A673 (cell line): ENCODE measurements at regions not wholly inside any gene's neighbourhood (a gene's known extent, or its start where the extent isn't known, plus 50 kb on each side); places are given as distances from the start of the nearest gene placed in this dataset.
"Not testable (repeated sequence)": the region's sequence is repeated elsewhere in the genome, so short reads cannot be mapped to it uniquely, and the experiment has no call there.

Experiments used
- BruUV-seq: library from RNA; stranded (reverse); fragments of 400-500 nt; replicated peaks from 2 replicates; lab custom pipeline; 2021; lab: Mats Ljungman, UMichigan
- CTCF ChIA-PET: fragments of 300-600 bp; sonication (Branson Sonifier 250); formaldehyde crosslinking; loops from one replicate; lab custom pipeline; 2022; ENCODE audit warnings: antibody characterized with exemption; lab: Charles Lee
- POLR2A ChIA-PET: fragments of 300-600 bp; sonication (Branson Sonifier 250); formaldehyde crosslinking; loops from one replicate; lab custom pipeline; 2022; ENCODE audit warnings: antibody characterized with exemption; ENCODE audit not compliant: low non-redundant PET; lab: Charles Lee
- DNase-seq: peaks from one replicate; pipeline ENCODE4 v3.0.0-alpha.2; 2015; ENCODE audit warnings: low spot score
- H3K27ac ChIP-seq: fragments of 200-600 bp; sonication (generic); 2 replicates; pipeline ENCODE4 v1.5.1; 2016; ENCODE audit warnings: mixed run types, low read depth, mild to moderate bottlenecking, mixed read lengths, antibody characterized with exemption, low read length; ENCODE audit not compliant: poor library complexity, severe bottlenecking
- H3K27me3 ChIP-seq: fragments of 200-600 bp; sonication (generic); replicated peaks from 2 replicates; pipeline ENCODE4 v1.6.1; 2017; ENCODE audit warnings: mixed run types, low read depth, mild to moderate bottlenecking, mixed read lengths, antibody characterized with exemption, low read length; ENCODE audit not compliant: insufficient read depth, poor library complexity
- H3K36me3 ChIP-seq: fragments of 200-600 bp; sonication (generic); 2 replicates; pipeline ENCODE4 v1.6.1; 2016; ENCODE audit warnings: mixed run types, mild to moderate bottlenecking, mixed read lengths, antibody characterized with exemption, low read length; ENCODE audit not compliant: insufficient read depth, poor library complexity, severe bottlenecking
- H3K4me1 ChIP-seq: fragments of 200-600 bp; sonication (generic); 2 replicates; pipeline ENCODE4 v1.6.1; 2017; ENCODE audit warnings: mixed run types, mild to moderate bottlenecking, mixed read lengths, antibody characterized with exemption, low read length; ENCODE audit not compliant: insufficient read depth, poor library complexity, severe bottlenecking
- H3K4me3 ChIP-seq: fragments of 200-600 bp; sonication (generic); 2 replicates; pipeline ENCODE4 v1.5.1; 2016; ENCODE audit warnings: low read depth, mixed run types, mild to moderate bottlenecking, mixed read lengths, low read length; ENCODE audit not compliant: poor library complexity, severe bottlenecking
- H3K9me3 ChIP-seq: fragments of 200-600 bp; sonication (generic); 2 replicates; pipeline ENCODE4 v1.6.1; 2016; ENCODE audit warnings: mixed run types, low read depth, mild to moderate bottlenecking, mixed read lengths, antibody characterized with exemption, low read length; ENCODE audit not compliant: poor library complexity, severe bottlenecking
- EZH2 ChIP-seq: fragments of 200-600 bp; sonication (generic); IDR thresholded peaks from 2 replicates; pipeline ENCODE4 v1.6.1; 2017; ENCODE audit warnings: borderline replicate concordance, low read depth, mild to moderate bottlenecking, mixed read lengths, antibody characterized with exemption, low read length; ENCODE audit not compliant: poor library complexity, severe bottlenecking
- intact Hi-C: fragments of 100-400 bp; cut with micrococcal nuclease; formaldehyde crosslinking; loops from one replicate; pipeline ENCODE4 v1.10.0; 2022; ENCODE audit not compliant: unreplicated experiment
- TF ChIP-seq, protein P1 (sequence below): fragments of 300-800, 200-600 bp; sonication (generic); conservative IDR thresholded peaks from 2 replicates; pipeline ENCODE4 v1.5.1; 2017; ENCODE audit warnings: low read depth, mild to moderate bottlenecking, antibody characterized with exemption, low read length, moderate library complexity, mixed read lengths

GRCh38 chr10:7108141-7108540 is 302.7 kb downstream of the SFMBT2 start:
- no peak for TF ChIP-seq EZH2
- TF ChIP-seq, protein P1, sequence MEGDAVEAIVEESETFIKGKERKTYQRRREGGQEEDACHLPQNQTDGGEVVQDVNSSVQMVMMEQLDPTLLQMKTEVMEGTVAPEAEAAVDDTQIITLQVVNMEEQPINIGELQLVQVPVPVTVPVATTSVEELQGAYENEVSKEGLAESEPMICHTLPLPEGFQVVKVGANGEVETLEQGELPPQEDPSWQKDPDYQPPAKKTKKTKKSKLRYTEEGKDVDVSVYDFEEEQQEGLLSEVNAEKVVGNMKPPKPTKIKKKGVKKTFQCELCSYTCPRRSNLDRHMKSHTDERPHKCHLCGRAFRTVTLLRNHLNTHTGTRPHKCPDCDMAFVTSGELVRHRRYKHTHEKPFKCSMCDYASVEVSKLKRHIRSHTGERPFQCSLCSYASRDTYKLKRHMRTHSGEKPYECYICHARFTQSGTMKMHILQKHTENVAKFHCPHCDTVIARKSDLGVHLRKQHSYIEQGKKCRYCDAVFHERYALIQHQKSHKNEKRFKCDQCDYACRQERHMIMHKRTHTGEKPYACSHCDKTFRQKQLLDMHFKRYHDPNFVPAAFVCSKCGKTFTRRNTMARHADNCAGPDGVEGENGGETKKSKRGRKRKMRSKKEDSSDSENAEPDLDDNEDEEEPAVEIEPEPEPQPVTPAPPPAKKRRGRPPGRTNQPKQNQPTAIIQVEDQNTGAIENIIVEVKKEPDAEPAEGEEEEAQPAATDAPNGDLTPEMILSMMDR = no peak
- intact Hi-C loops = no loop called here
- ChIA-PET POLR2A (no interaction called here), CTCF (no interaction called here)
- no peaks in the 10 kb centered on the region for H3K4me1 ChIP-seq
- no TSS peak for BruUV-seq
- peaks cover 32% of the 10 kb centered on the region for H3K27me3 ChIP-seq
- no peaks in the 10 kb centered on the region for H3K9me3 ChIP-seq
- no peak overlapping the region for H3K4me3 ChIP-seq
- H3K27ac ChIP-seq = no peak overlapping the region
- no peaks in the 10 kb centered on the region for H3K36me3 ChIP-seq
- no peak for DNase-seq

GRCh38 chr10:7107285-7107684 is 303.5 kb downstream of the SFMBT2 start:
- DNase-seq = no peak
- no peak overlapping the region for H3K27ac ChIP-seq
- TF ChIP-seq EZH2 = no peak
- TF ChIP-seq, protein P1 = no peak
- H3K36me3 ChIP-seq = no peaks in the 10 kb centered on the region
- intact Hi-C loops = no loop called here
- no peaks in the 10 kb centered on the region for H3K9me3 ChIP-seq
- no TSS peak for BruUV-seq
- no peaks in the 10 kb centered on the region for H3K4me1 ChIP-seq
- no peak overlapping the region for H3K4me3 ChIP-seq
- ChIA-PET CTCF (no interaction called here), POLR2A (no interaction called here)
- H3K27me3 ChIP-seq = peaks cover 33% of the 10 kb centered on the region

DNA sequence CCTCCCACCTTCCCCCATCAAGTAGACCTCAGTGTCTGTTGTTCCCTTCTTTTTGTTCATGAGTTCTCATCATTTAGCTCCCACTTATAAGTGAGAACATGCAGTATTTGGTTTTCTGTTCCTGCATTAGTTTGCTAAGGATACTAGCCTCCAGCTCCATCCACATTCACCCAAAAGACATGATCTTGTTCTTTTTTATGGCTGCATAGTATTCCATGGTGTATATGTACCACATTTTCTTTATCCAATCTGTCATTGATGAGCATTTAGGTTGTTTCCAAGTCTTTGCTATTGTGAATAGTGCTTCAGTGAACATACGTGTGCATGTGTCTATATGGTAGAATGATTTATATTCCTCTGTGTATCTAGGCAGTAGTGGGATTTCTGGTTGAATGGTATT is 306.5 kb downstream of the SFMBT2 start:
- H3K27me3 ChIP-seq = peaks cover 54% of the 10 kb centered on the region
- DNase-seq, intact Hi-C loops, BruUV-seq, H3K36me3 ChIP-seq, H3K4me3 ChIP-seq, H3K9me3 ChIP-seq, CTCF ChIA-PET, H3K4me1 ChIP-seq, H3K27ac ChIP-seq, POLR2A ChIA-PET: not testable (repeated sequence)

GRCh38 chr10:7102557-7103349 is 308.1 kb downstream of the SFMBT2 start:
- H3K4me3 ChIP-seq = no peak overlapping the region
- H3K27ac ChIP-seq = no peak overlapping the region
- TF ChIP-seq, protein P1 = no peak
- no peak for TF ChIP-seq EZH2
- no peaks in the 10 kb centered on the region for H3K36me3 ChIP-seq
- POLR2A ChIA-PET = no interaction called here
- H3K4me1 ChIP-seq = no peaks in the 10 kb centered on the region
- CTCF ChIA-PET = no interaction called here
- no peaks in the 10 kb centered on the region for H3K9me3 ChIP-seq
- peaks cover 62% of the 10 kb centered on the region for H3K27me3 ChIP-seq
- no TSS peak for BruUV-seq
- intact Hi-C loops = no loop called here
- no peak for DNase-seq
